GM21786 (cell line): ENCODE measurements at regions not wholly inside any gene's neighbourhood (a gene's known extent, or its start where the extent isn't known, plus 50 kb on each side); places are given as distances from the start of the nearest gene placed in this dataset.
"Not testable (repeated sequence)": the region's sequence is repeated elsewhere in the genome, so short reads cannot be mapped to it uniquely, and the experiment has no call there.

Experiments used
- ATAC-seq: cut with Tn5 transposase; IDR thresholded peaks from one replicate; pipeline ENCODE4 v1.9.1; 2021; ENCODE audit not compliant: unreplicated experiment

DNA sequence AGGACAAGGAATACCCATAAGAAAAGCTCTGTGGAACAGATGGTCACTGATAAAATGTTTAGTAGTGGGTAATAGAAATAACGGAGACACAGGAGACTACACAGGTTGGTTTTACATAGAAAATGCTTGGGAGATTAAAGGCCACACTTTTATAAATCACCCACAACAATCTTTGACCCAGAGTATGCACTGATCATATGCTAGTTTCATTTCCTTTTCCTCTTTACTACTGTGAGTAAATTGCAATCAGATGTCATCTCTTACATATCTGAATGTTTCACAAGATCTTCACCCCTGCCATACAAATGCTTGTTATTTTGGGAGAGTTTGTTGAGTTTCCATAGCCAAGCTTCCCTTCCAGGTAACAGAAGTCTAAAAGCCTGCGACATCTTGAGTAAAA, 978.4 kb upstream of the KLHL29 start:
- no peak for ATAC-seq

DNA sequence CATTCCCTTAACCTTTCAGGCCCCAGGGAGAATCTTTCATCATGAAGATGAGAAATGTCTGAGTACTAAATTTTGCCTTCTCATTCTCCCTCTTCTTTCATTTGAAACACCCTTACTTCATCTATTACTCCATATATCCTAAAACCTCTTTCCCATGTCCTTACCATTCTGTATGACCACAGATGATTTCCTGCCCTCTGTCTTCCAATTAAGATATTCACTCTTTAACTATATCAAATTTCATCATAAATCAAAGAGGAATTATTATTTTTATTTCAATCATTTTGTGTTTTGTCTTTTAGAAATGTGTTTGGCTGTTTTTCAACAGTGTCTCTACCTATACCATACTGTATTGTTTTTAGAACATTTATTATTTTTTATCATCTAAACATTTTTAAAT, 964.9 kb upstream of the KLHL29 start:
- ATAC-seq, result no peak

DNA sequence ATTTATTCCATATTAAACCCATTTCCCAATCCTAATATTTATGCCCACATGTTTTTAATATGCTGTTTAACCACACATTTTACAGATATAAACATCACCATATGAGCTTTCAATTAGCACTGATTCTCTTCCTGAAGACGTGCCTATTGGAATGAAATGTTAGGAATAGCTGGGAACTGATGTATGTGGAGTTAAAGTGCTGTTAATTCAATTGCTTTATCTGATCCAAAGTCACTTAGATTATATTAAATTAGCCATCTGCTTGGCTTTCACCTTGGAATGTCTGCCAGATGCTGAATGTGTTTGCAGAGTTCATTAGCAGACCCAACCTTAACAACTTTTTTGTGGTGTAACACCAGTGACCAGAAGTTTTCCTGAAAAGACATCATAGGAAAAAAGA, 942.9 kb upstream of the KLHL29 start:
- ATAC-seq, result no peak

DNA sequence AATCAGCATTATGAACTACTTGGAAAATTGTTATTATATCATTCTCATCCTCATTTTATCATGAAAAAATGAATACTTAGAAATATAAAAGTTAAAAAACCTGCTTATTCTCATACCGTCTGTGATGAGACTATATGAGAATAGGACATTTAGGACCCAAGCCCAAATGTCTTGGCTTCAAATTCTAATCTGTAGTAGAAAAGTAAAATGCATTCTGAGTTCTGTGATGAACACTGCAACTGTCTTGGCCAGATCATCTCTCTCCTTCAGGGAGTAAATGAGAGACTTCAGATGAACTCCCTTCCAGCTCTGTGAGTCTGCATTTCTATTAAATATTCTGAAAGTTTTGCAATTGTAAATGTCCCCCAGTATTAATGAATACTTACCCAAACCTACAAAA, 940.7 kb upstream of the KLHL29 start:
- no peak for ATAC-seq

DNA sequence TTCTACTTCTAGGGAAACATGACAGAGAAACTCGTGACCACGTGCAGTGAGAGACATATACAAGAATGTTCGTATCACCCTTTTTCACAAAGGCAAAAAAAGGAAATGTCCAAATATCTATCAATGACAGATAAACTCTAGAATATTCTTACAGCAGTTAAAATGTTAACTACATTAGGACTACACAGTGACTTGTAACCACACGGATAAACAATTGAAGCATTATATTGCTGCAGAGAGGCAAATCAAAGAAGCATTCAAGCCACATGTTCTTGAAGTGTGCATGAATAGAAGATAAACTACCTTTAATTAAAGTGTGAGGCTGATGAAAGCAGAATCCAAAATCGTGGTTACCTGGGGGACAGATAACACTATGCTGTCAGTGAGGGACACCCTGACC, 935.3 kb upstream of the KLHL29 start:
- ATAC-seq, result no peak

DNA sequence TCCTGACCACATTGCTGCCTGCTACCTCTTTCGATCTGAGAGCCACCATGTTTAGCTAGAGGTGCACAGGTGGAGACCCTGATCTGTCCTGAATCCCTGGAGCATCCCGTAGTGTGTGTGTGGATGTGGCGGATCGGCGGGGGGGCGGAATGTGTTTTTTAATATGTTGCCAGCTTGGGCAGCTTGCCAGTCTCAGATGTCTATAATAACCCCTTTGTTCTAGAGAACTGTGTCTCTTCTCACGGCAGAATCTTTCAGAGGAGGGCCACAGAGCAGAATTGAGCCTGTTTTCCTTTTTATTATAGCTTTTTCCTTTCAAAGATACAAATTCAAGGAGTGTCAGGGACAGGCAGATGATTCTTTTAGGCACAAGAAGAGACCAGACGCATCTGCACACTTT, 934.1 kb upstream of the KLHL29 start:
- ATAC-seq, result no peak

DNA sequence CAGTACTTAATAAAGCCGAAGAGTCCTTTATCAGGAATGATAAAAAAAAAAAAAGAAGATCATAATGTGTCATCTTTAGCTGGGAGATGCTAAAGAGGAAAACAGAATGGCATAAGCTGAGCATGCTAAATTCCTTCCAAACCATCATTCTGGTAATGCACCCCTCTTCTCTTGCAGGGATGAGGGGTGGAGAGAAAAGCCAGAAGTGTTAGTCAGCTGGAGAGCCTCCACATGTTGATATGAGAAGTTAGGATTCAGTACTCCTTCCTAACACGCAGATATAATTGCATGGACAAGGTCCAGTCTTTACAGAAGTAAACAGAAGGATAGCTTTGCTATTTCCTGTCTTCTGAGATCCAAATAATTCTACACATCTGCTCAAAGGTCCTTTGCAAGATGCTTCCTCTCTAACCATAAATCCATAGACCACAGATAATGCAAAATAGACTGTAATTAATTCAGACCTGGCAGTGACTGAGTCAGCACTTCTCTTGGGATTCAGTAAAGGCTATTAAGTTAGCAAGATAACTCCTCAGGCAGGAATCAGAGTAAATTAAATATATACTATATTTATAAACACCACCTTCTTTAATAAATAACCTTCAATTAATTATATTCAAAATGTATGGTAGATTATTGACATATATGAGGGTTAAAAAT, 930.0 kb upstream of the KLHL29 start:
- ATAC-seq, result no peak

DNA sequence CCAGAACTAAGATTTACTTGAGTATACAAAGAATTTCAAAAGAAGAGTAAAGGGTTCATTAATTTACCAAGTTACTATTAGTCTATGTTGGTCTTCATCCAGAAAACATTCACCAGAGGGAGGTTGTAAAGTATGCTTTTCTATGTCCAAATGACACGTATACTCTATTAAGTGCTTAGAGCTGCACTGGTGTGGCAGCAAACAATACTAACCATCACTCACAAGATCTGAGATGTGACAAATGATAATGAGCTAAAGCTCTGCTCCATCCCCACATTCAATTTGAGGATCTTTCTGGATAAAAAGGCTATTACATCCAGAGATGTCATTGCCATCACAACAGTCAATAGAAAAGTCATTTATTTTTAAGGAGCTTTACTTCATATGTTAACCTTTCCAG, 926.5 kb upstream of the KLHL29 start:
- no peak for ATAC-seq

DNA sequence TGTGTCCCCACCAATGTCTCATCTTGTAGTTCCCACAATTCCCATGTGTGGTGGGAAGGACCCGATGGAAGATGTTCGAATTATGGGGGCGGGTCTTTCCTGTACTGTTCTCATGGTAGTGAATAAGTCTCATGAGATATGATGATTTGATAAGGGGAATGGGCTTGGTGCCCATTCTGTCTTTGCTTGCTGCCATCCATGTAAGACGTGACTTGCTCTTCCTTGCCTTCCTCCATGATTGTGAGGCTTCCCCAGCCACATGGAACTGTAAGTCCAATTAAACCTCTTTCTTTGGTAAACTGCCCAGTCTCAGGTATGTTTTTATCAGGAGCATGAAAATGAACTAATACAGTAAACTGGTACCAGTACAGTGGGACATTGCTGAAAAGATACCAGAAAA, 909.9 kb upstream of the KLHL29 start:
- ATAC-seq, result not testable (repeated sequence)

DNA sequence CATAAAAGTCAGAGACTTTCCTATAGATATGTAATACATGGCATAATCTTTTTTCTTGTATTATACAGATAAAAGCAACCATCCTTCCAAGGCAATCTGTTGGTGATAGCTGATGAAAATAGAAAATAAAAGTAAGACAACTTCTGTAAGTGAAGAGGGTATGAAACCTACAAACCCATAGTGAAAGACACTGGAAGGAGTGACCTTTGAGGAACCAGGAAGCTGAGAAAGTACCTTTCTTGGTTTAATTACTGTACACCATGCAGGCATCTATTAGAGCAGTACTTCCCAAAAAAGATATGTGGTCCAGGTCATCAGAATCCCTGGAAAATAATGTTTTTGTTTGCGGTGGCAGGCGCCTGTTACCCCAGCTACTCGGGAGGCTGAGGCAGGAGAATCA, 906.6 kb upstream of the KLHL29 start:
- no peak for ATAC-seq

DNA sequence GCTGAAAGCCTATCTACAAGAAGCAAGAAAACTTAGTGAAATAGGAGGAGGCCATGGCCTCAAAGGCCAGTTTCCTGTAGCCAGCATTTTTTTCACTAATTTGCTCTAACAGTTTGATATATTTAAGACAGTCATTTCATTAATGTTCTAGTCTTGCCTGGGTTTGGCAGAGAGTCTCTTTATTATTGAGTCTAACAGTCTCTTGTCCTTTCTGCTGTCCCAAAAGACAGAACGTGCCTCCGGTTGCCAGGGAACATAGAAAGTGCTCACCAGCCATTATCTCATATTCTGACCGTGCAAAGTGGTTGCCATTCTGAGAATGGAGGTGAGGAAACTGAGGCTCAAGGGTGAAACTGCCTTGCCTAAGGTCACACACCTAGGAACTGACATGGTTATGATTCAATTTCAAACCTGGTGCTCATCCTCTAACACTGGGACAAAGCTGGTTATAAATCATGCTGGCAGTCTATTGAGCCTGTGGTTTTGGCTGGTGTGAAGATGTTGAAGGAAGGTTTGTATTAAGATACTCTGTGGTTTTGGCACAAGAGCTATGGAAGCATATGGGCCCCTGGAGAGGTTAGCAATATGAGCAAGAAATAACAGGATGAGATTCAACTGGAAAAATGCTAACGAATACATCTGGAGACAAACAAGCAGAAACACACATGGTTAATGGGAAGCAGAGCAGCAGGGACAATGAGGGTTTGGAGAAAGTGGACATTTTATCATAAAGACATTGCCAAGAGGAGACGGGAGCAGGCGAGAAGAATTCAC, 903.3 kb upstream of the KLHL29 start:
- no peak for ATAC-seq

DNA sequence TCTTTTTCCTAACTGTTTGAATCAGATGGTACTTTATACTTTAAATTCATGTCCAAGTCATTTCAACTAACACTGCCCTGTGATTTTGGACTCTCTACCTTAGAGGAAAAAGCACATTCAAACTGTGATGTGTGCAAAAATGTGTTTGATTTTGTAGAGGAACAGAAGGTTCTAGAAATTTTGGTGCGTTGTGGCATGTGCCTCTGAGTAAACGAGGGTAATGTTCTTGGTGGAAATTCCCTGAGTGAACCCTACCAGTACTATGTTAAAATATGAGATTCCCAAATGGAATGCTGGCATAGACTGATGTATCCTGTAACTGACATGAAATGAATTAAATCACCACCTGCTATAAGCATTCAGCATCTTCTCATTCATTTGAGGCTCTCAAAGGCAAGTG, 901.9 kb upstream of the KLHL29 start:
- ATAC-seq, result no peak

DNA sequence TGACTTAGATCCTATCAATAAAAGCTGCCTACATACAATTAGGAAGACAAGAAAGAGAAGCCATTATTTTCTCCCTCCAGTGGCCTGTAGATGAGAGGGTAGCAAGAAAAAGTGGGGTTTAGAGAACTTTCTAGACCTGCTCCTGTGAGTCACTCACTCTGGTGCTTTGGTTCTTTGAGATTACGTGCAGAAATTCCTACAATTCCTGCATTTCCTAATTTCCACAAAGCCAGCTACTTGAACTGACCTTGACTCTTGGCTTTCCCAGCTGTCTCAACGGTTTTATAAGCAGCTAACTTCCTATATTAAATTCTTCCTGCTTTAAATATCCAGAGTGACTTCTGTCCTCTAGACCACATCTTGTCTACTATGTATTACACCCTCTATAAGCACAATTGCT, 899.5 kb upstream of the KLHL29 start:
- no peak for ATAC-seq

DNA sequence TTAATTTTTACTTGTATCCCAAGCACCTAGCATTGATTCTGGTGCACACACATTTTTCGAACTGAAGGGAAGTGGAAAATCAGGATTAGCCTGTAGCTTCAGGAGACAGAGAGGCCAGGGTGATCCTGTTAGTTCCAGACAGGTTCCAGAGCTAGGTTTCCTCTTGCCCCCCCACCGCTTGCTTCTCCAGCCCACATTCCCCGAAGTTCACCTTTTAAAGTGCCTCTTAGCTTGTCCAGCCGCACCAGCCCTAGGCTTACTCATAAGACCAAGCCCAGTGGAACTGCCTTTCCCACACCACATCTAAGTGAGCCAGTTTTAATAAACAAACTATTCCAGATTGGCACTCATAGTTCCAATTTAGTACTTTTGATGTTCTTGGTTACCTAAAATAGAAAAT, 898.6 kb upstream of the KLHL29 start:
- no peak for ATAC-seq

DNA sequence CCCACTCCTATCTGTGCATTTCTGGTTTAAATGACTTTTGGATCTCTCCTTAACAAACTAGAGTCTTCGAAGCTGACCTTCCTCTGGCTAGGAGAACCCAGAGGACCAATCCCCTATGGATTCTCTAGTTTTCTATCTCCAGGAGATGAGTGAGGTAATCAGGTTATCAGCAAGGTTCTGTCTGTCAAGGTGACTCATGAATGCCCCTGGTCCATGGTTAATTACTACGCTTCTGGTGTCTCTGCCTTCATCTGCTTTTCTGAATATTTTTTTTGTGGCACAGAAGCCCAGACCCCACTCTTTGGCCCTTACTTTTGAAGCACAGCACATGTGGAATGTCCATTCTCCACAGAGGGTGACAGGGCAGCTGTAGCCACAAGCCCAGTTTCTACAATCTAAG, 897.9 kb upstream of the KLHL29 start:
- no peak for ATAC-seq

DNA sequence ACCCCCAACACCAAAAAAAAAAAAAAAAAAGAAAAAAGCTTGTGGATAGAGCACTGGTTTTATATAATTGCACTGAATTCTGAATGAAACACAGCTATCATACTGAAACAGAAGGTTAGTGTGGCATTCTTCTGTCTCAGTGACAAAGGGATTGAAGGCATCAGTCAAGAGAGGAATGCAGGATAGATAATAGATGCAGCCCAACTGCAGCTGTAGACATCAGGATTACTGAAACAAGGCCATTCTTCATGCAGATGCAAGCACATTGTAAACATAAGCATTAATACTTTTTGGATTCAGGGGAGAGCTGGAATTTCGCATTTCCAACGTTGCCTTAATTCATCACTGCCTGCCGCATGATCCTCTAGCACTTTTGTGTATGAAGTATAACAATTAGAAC, 897.4 kb upstream of the KLHL29 start:
- ATAC-seq, result no peak

DNA sequence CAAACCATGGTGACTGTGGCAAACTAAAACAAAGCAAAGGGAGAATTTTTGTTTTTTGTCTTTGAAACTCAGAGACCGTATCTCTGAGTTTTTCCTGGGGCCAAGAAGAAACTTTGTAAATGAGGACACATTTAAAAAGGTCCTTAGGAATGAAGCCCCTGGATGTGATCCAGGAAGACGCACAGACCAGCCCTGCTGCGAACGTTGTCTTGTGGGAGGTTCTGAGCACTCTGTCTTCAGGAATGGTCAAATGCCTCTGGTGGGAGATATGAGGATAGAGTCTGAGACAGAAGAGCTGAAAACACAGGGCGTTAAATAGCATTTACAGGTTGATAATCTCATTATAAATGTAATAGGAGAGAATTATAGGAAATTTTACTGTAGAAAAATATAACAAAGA, 893.5 kb upstream of the KLHL29 start:
- ATAC-seq, result no peak

DNA sequence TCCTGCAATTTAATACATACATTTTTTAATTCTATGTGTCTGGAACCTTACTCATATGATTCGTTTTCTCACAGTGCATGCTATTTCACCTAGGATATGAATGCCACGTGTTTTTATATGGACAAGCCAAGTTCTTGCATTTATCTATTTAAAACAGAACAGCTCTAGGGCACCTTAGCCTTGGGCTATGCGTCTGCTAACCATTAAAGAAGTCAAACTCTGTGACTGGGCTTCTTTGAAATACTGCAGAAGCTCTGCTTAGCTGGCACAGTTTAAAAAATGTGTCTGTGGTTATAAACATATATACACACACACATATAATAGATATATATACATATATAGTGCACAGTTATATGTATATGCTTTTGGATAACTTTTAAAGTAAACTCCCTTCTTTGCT, 890.8 kb upstream of the KLHL29 start:
- ATAC-seq, result no peak

DNA sequence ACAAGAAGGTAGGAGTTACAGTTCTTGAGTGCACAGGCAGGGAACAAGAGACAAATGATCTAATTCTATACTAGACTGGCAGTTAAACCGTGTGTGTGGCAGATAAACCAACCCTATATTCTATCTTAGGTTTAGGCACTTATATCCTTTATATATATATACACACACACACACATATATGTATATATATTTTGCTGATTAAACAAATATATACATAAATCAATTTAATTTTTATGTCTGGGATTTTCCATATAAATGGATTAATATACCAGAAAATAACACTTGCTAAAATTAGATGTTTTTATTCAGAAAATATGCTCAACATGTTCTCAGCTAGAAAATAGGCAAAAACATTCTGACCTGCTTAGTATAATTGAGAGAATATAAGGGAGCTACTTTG, 887.9 kb upstream of the KLHL29 start:
- no peak for ATAC-seq

DNA sequence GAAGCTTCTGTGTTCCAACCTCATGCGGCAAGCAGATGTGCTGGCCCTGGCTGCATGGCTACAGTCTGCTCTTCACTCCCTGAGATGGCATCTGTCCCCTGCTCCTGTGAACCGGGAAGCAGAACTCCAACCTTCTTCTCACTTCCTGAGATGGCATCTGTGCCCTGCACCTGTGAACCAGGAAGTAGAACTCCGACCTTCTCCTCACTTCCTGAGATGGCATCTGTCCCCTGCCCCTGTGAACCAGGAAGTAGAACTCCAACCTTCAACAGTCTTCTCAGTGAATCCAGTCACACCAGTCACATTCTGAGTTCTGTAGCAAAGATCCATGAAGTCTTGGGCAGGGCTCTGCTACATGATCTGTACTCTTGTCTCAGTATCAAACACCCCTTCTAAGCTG, 887.2 kb upstream of the KLHL29 start:
- no peak for ATAC-seq

DNA sequence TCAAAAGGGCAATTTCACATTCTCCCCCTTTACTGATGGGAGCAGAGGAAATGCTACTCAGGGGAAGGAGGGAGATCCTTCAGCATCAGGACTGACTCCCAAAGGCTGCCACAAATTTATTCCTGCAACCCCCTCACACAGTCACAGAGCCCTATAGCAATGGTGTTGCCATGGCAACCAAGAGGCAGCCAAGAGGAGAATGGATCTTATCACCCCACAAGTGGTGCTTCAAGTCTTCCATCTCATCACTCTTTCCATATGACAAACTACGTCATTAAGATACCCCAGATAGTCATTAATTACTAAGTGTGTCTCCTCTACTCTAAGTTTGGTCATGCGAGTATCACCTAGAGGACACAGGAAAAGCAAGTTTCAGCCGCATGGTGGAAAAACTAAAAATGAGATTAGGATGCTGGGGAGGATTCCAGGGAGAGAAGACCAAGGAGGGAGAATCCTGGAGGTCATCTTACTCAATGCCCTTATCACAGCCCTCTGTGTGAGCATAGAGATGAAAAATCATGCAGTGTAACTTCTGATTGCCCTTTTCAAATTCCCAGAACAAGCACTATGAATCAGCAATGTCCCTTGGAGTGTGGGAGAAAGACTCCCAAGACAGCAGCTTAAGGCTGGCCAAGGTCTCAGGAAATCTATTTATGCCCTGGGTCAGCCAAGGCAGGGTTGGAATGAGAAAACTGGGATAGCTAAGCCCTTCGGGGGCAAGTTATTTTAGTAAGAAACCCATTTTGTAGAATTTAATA, 885.7 kb upstream of the KLHL29 start:
- no peak for ATAC-seq

DNA sequence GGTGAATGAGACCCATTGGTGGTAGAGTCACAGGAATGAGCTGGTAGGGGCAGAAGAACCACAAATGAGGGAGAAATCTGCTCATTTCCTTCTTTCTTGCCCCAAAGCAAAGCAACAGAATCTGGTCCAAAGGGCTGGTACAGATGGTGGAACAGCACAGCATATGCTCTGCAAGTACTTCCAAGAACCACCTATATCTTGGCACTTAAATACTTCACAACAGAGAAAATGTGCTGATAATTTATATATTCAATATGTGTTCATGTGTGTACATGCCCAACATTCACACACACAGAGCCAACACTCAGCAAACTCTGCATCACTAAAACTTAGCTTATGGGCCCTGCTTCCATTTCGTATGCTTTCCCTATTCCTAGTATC, 884.4 kb upstream of the KLHL29 start:
- no peak for ATAC-seq
